ENCODE measurements at regions not wholly inside any gene's neighbourhood (a gene's known extent, or its start where the extent isn't known, plus 50 kb on each side); places are given as distances from the start of the nearest gene placed in this dataset.

- TF ChIP-seq ATF2 (IDR thresholded peaks at IDR 0.05; ENCODE audit: low read length) (no peak), KDM5A (IDR thresholded peaks at IDR 0.05; ENCODE audit: low read length) (no peak), BACH1 (IDR thresholded peaks at IDR 0.05; ENCODE audit: low read length) (no peak)
Observed at GRCh38 chr5:90051756-90052155, 357.8 kb downstream of the CETN3 start (continued).
